Lower lobe of right lung (tissue), 2 donors: ENCODE measurements at regions not wholly inside any gene's neighbourhood (a gene's known extent, or its start where the extent isn't known, plus 50 kb on each side); places are given as distances from the start of the nearest gene placed in this dataset.

Experiments used
- ATAC-seq, 2 donors: fragments of 200-7000 bp; cut with Tn5 transposase; one replicate each; pipeline ENCODE4 v1.9.1; 2020 to 2022; ENCODE audit warnings: mild to moderate bottlenecking in 2 of 2, moderate library complexity in 2 of 2
- DNase-seq: peaks from one replicate; pipeline ENCODE4 v3.0.0-alpha.2; 2020
- H3K27ac ChIP-seq: fragments of 200-600 bp; one replicate; pipeline ENCODE4 v1.8.0; 2022
- H3K27me3 ChIP-seq: fragments of 200-600 bp; one replicate; pipeline ENCODE4 v1.8.0; 2022; ENCODE audit warnings: low read depth
- H3K36me3 ChIP-seq: fragments of 200-600 bp; one replicate; pipeline ENCODE4 v1.8.0; 2022; ENCODE audit warnings: mild to moderate bottlenecking
- H3K4me1 ChIP-seq: fragments of 200-600 bp; one replicate; pipeline ENCODE4 v1.8.0; 2022
- H3K4me3 ChIP-seq: fragments of 200-600 bp; one replicate; pipeline ENCODE4 v1.8.0; 2022; ENCODE audit warnings: mild to moderate bottlenecking
- H3K9me3 ChIP-seq: fragments of 200-600 bp; one replicate; pipeline ENCODE4 v1.8.0; 2022
- CTCF ChIP-seq: fragments of 200-600 bp; IDR thresholded peaks from one replicate; pipeline ENCODE4 v1.8.0; 2022; ENCODE audit warnings: antibody characterized with exemption, mild to moderate bottlenecking
- intact Hi-C: fragments of 100-400 bp; cut with DNase I; formaldehyde crosslinking; loops from one replicate; pipeline ENCODE4 v1.11.0; 2022
- donor health status: DM: no; HTN: yes; CAD: no; lungs with severe emphysema.

- DNase-seq (no peak), ATAC-seq (no peak)
- Histone ChIP-seq H3K36me3 (no peaks in the 10 kb centered on the region), H3K9me3 (no peaks in the 10 kb centered on the region), H3K4me1 (no peaks in the 10 kb centered on the region), H3K27ac (no peak overlapping the region), H3K27me3 (no peaks in the 10 kb centered on the region), H3K4me3 (no peak overlapping the region)
- no peak for TF ChIP-seq CTCF
- intact Hi-C loops = no loop called here
Measured at GRCh38 chr7:26522633-26523032, 231.0 kb downstream of the SNX10 start.

DNA sequence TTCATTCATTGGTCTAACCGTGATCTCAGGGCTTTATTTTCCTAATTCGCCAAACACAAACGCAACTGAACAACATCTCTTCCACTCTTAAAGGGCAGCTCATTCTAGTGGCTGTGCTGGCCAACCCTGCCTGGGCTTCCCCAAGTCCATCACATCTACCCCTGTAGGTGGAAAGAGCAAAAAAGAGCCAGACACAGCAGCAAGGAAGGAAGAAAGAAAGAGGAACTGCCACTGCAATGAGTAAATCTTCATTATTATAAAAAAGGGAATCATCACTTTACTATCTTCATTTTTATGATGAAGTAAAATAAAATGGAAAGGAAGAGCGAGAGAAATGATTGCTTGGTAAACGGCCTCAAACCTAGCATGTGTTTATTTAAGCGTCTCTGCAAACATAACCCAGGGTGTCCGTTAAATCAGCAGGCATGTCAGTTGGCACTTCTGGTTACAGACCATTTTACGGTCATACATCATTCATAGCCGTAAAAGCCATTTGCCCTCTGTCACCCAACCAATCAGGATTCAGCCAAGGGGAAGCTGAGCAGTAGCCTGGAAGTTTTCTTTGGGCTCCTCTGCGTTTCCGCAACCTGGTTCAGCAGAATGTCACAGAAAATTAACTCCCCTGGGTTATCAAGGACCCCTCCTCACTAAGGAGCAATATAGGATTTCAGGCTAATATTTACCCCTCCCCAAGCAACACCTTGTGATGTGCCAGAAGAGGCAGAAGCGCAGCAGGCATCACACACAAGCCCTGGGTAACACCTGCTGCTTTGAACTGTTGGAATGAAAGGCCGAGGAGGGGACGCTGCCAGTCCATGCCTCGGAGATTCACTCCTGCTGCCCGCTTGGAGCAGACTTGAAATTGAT is 234.0 kb downstream of the SNX10 start:
- ATAC-seq (no peak), DNase-seq (no peak)
- H3K4me1 ChIP-seq = no peaks in the 10 kb centered on the region
- no peak overlapping the region for H3K4me3 ChIP-seq
- no peaks in the 10 kb centered on the region for H3K27me3 ChIP-seq
- H3K27ac ChIP-seq = no peak overlapping the region
- no peaks in the 10 kb centered on the region for H3K36me3 ChIP-seq
- intact Hi-C loops = no loop called here
- no peak for TF ChIP-seq CTCF
- no peaks in the 10 kb centered on the region for H3K9me3 ChIP-seq

- TF ChIP-seq CTCF = no peak
- H3K36me3 ChIP-seq = no peaks in the 10 kb centered on the region
- intact Hi-C loops = no loop called here
- DNase-seq (no peak), ATAC-seq (no peak)
- H3K27me3 ChIP-seq = no peaks in the 10 kb centered on the region
- H3K4me3 ChIP-seq = no peak overlapping the region
- H3K27ac ChIP-seq = no peak overlapping the region
- H3K9me3 ChIP-seq = no peaks in the 10 kb centered on the region
- H3K4me1 ChIP-seq = no peaks in the 10 kb centered on the region
Measured at GRCh38 chr7:26526265-26526587, 234.6 kb downstream of the SNX10 start.

GRCh38 chr7:26531926-26532325 is 240.3 kb downstream of the SNX10 start:
- TF ChIP-seq CTCF = no peak

DNA sequence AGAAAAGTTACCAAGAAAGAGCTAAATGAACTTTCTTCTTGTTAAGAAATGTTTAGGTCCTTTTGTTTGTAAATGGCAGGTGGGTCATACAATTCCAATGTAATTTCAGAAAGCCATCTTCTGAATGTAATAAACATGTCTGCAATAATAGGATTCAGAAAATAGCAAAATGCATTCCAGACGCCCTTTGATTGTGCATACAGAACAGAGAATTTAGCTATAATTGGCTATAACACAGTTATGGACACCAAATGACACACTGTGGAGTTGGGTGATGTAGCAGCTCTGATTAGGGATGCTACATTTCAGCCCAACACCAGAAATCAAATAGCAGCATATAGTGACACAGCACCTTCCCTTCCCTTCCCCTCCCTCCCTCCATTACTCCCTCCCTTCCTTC is 240.8 kb downstream of the SNX10 start:
- no peak for TF ChIP-seq CTCF
- intact Hi-C loops = no loop called here
- no peak for ATAC-seq
- DNase-seq = no peak
- Histone ChIP-seq H3K4me3 (no peak overlapping the region), H3K27ac (no peak overlapping the region), H3K27me3 (no peaks in the 10 kb centered on the region), H3K36me3 (no peaks in the 10 kb centered on the region), H3K9me3 (no peaks in the 10 kb centered on the region), H3K4me1 (no peaks in the 10 kb centered on the region)

More at GRCh38 chr7:26531926-26532325, 240.3 kb downstream of the SNX10 start:
- no peak for DNase-seq
- no peak for ATAC-seq
- H3K36me3 ChIP-seq = no peaks in the 10 kb centered on the region
- H3K4me1 ChIP-seq = no peaks in the 10 kb centered on the region
- intact Hi-C loops = no loop called here
- no peak overlapping the region for H3K27ac ChIP-seq
- no peak overlapping the region for H3K4me3 ChIP-seq
- H3K9me3 ChIP-seq = no peaks in the 10 kb centered on the region
- H3K27me3 ChIP-seq = no peaks in the 10 kb centered on the region
